Astrocyte (in vitro differentiated cells and primary cell): ENCODE measurements at regions not wholly inside any gene's neighbourhood (a gene's known extent, or its start where the extent isn't known, plus 50 kb on each side); places are given as distances from the start of the nearest gene placed in this dataset.

ENCODE experiments used
- EZH2 ChIP-seq: IDR thresholded peaks from 2 replicates; pipeline ENCODE4 v1.6.1; 2012; ENCODE audit warnings: mild to moderate bottlenecking, low read length, inconsistent platforms; ENCODE audit not compliant: insufficient read depth
- TF ChIP-seq, protein P1 (sequence below): IDR thresholded peaks from 2 replicates; pipeline ENCODE4 v1.5.1; 2011; ENCODE audit warnings: low read depth, mild to moderate bottlenecking, inconsistent platforms, low read length, moderate library complexity; ENCODE audit not compliant: insufficient read depth

DNA sequence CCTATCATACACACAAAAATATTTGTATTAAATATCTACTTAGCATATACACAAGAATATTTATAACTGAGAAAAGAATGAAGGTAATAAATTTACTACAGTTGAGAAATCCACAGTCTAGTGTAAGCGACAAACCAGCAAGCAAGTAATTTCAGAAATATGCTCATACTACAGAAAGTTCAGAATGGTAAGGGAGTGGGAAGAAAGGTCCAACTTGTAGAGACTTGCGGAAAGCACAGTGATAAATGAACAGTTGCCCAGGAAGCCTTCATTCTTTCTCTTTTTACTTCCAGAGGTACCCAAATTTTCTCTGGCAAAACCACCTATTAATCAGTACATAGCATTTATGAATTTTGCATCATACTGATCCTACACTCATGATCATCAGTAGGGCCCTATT lies 438.1 kb upstream of the PCDH10 start:
- TF ChIP-seq, protein P1, sequence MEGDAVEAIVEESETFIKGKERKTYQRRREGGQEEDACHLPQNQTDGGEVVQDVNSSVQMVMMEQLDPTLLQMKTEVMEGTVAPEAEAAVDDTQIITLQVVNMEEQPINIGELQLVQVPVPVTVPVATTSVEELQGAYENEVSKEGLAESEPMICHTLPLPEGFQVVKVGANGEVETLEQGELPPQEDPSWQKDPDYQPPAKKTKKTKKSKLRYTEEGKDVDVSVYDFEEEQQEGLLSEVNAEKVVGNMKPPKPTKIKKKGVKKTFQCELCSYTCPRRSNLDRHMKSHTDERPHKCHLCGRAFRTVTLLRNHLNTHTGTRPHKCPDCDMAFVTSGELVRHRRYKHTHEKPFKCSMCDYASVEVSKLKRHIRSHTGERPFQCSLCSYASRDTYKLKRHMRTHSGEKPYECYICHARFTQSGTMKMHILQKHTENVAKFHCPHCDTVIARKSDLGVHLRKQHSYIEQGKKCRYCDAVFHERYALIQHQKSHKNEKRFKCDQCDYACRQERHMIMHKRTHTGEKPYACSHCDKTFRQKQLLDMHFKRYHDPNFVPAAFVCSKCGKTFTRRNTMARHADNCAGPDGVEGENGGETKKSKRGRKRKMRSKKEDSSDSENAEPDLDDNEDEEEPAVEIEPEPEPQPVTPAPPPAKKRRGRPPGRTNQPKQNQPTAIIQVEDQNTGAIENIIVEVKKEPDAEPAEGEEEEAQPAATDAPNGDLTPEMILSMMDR, result no peak
- TF ChIP-seq EZH2, result no peak
